Activated CD8-positive, alpha-beta memory T cell treated with anti-CD3 and anti-CD28 coated beads for 1 hour (primary cell): ENCODE measurements at regions not wholly inside any gene's neighbourhood (a gene's known extent, or its start where the extent isn't known, plus 50 kb on each side); places are given as distances from the start of the nearest gene placed in this dataset.
"Not testable (repeated sequence)": the region's sequence is repeated elsewhere in the genome, so short reads cannot be mapped to it uniquely, and the experiment has no call there.

ENCODE experiments used
- DNase-seq, 2 donors: peaks; one replicate each; pipeline ENCODE4 v3.0.0-alpha.2; 2020; ENCODE audit warnings: low read depth in 1 of 2; ENCODE audit errors: extremely low read depth in 1 of 2

- no peak for DNase-seq
These were observed 710.6 kb upstream of the HS3ST1 start for GRCh38 chr4:12139296-12139695.

GRCh38 chr4:12138488-12138887 lies 709.8 kb upstream of the HS3ST1 start:
- DNase-seq = no peak

GRCh38 chr4:12137575-12137974 lies 708.9 kb upstream of the HS3ST1 start:
- no peak for DNase-seq

GRCh38 chr4:12126474-12126873 lies 697.8 kb upstream of the HS3ST1 start:
- no peak for DNase-seq

GRCh38 chr4:12124138-12124537 lies 695.4 kb upstream of the HS3ST1 start:
- DNase-seq = no peak

- DNase-seq = no peak
These were observed 695.0 kb upstream of the HS3ST1 start for GRCh38 chr4:12123707-12124106.

GRCh38 chr4:12122316-12122715 lies 693.6 kb upstream of the HS3ST1 start:
- DNase-seq = no peak

- DNase-seq = no peak
These were observed 692.3 kb upstream of the HS3ST1 start for GRCh38 chr4:12120968-12121367.

GRCh38 chr4:12118651-12119213 lies 690.0 kb upstream of the HS3ST1 start:
- no peak for DNase-seq

GRCh38 chr4:12116009-12116552 lies 687.4 kb upstream of the HS3ST1 start:
- DNase-seq = no peak

GRCh38 chr4:12110627-12111026 lies 681.9 kb upstream of the HS3ST1 start:
- DNase-seq = no peak

GRCh38 chr4:12109056-12109455 lies 680.4 kb upstream of the HS3ST1 start:
- not testable (repeated sequence) for DNase-seq

- no peak for DNase-seq
These were observed 676.8 kb upstream of the HS3ST1 start for GRCh38 chr4:12105519-12105918.

GRCh38 chr4:12089920-12090319 lies 661.2 kb upstream of the HS3ST1 start:
- DNase-seq = not testable (repeated sequence)

- DNase-seq = no peak
These were observed 656.0 kb upstream of the HS3ST1 start for GRCh38 chr4:12084690-12085089.

GRCh38 chr4:12071316-12071715 lies 642.6 kb upstream of the HS3ST1 start:
- DNase-seq = no peak

GRCh38 chr4:12053966-12054365 lies 625.3 kb upstream of the HS3ST1 start:
- DNase-seq = no peak

- no peak for DNase-seq
These were observed 624.9 kb upstream of the HS3ST1 start for GRCh38 chr4:12053556-12053955.

GRCh38 chr4:12050357-12050756 lies 621.7 kb upstream of the HS3ST1 start:
- no peak for DNase-seq

GRCh38 chr4:12042818-12043217 lies 614.1 kb upstream of the HS3ST1 start:
- DNase-seq = no peak

- DNase-seq = no peak
These were observed 613.1 kb upstream of the HS3ST1 start for GRCh38 chr4:12041828-12042227.

- DNase-seq = no peak
These were observed 607.8 kb upstream of the HS3ST1 start for GRCh38 chr4:12036450-12036849.

- DNase-seq = no peak
These were observed 599.6 kb upstream of the HS3ST1 start for GRCh38 chr4:12028258-12028657.
